ENCODE measurements at regions not wholly inside any gene's neighbourhood (a gene's known extent, or its start where the extent isn't known, plus 50 kb on each side); places are given as distances from the start of the nearest gene placed in this dataset.

- Histone ChIP-seq H2AK5ac (ENCODE audit: insufficient read length, low read length) (no peak overlapping the region), H3K79me2 (ENCODE audit: insufficient read depth, low read length) (no peaks in the 10 kb centered on the region), H2BK15ac (ENCODE audit: low read depth, low read length) (no peak overlapping the region), H2BK12ac (ENCODE audit: insufficient read length, low read depth, low read length) (no peak overlapping the region), H3K79me1 (ENCODE audit: insufficient read depth, low read depth, low read length, poor library complexity, severe bottlenecking) (no peaks in the 10 kb centered on the region), H4K8ac (replicated peaks; ENCODE audit: insufficient read length, low read depth, low read length) (no peak overlapping the region), H4K91ac (ENCODE audit: insufficient read length, low read depth, low read length) (no peak overlapping the region), H3K56ac (ENCODE audit: insufficient read length, low read depth, low read length) (no peak overlapping the region), H3K9me3 (ENCODE audit: control insufficient read depth, low read depth, low read length) (no peaks in the 10 kb centered on the region), H3K9ac (ENCODE audit: extremely low read depth, insufficient read length, low read length) (no peak overlapping the region), H3K23ac (ENCODE audit: insufficient read length, low read depth, low read length) (no peak overlapping the region), H4K5ac (ENCODE audit: insufficient read length, low read depth, low read length) (no peak overlapping the region), H2BK120ac (ENCODE audit: low read depth, low read length, poor library complexity, severe bottlenecking) (no peak overlapping the region), H3K18ac (ENCODE audit: insufficient read length, low read depth, low read length) (no peak overlapping the region), H3K14ac (ENCODE audit: insufficient read depth, low read length) (no peak overlapping the region), H3T11ph (ENCODE audit: low read length) (no peak overlapping the region), H3K4me1 (ENCODE audit: insufficient read depth, low read length) (peaks cover 3% of the 10 kb centered on the region; the same call in 1 of the 2 replicates), H2BK20ac (ENCODE audit: low read depth, low read length, poor library complexity, severe bottlenecking) (no peak overlapping the region), H2BK5ac (ENCODE audit: insufficient read length, low read length) (no peak overlapping the region), H3K27ac (ENCODE audit: insufficient read length, low read depth, low read length) (no peak overlapping the region), H3K4ac (ENCODE audit: low read depth, low read length) (no peak overlapping the region), H3K4me2 (ENCODE audit: insufficient read depth, insufficient read length, low read length) (no peak overlapping the region), H4K20me1 (ENCODE audit: control insufficient read depth, insufficient read depth, insufficient read length) (no peaks in the 10 kb centered on the region), H2AFZ (ENCODE audit: low read length) (no peak overlapping the region), H3K23me2 (ENCODE audit: insufficient read length, low read depth, low read length, poor library complexity, severe bottlenecking) (no peaks in the 10 kb centered on the region), H3K27me3 (ENCODE audit: insufficient read depth, low read length) (no peaks in the 10 kb centered on the region)
- H3K27me3 Mint-ChIP-seq (ENCODE audit: low read depth), result no peaks in the 10 kb centered on the region
- H3K36me3 Mint-ChIP-seq (ENCODE audit: insufficient read depth in 1 of 3, low read depth in 3 of 3), result peaks cover 0 to 15% (median 1%) of the 10 kb centered on the region in 3 experiments; a peak in 4 of 7 replicates
- peaks cover 10 to 12% of the 10 kb centered on the region in 2 experiments for H3K4me1 Mint-ChIP-seq
- DNase-seq, result no peak
- no peak overlapping the region for H3K4me3 Mint-ChIP-seq
- H3K9me3 Mint-ChIP-seq, result peaks cover 4% of the 10 kb centered on the region in 2 experiments; a peak in 3 of 5 replicates
- H3K27ac Mint-ChIP-seq, result no peak overlapping the region
- no peak for TF ChIP-seq CTCF (conservative IDR thresholded peaks at IDR 0.05)
These were observed 297.6 kb downstream of the BRINP1 start for GRCh38 chr9:119071636-119072035.

Measured in H9 (cell line).